GM20000 (cell line): ENCODE measurements at regions not wholly inside any gene's neighbourhood (a gene's known extent, or its start where the extent isn't known, plus 50 kb on each side); places are given as distances from the start of the nearest gene placed in this dataset.
A peak's percentile ranks its signal among the peaks of the same experiment; 100 is the strongest.

Source experiments
- DNase-seq: peaks from one replicate; pipeline ENCODE4 v3.0.0; 2012; ENCODE audit warnings: low spot score
- CTCF ChIP-seq: IDR thresholded peaks from 2 replicates; pipeline ENCODE4 v1.5.1; 2012; ENCODE audit warnings: mild to moderate bottlenecking, control low read depth; ENCODE audit errors: extremely low read depth, missing control alignments

GRCh38 chr5:44911501-44911900 lies 102.8 kb downstream of the MRPS30 start:
- no peak for TF ChIP-seq CTCF
- DNase-seq: no peak

- no peak for DNase-seq
- no peak for TF ChIP-seq CTCF
Observed at GRCh38 chr5:44914221-44914620, 105.5 kb downstream of the MRPS30 start.

- no peak for TF ChIP-seq CTCF
- no peak for DNase-seq
Observed at GRCh38 chr5:44919560-44919959, 110.8 kb downstream of the MRPS30 start.

- DNase-seq: no peak
- no peak for TF ChIP-seq CTCF
Observed at GRCh38 chr5:44927115-44927733, 118.5 kb downstream of the MRPS30 start.

GRCh38 chr5:44932922-44933585 lies 124.3 kb downstream of the MRPS30 start:
- DNase-seq: peak; percentile 24
- no peak for TF ChIP-seq CTCF

GRCh38 chr5:44933686-44934085 lies 124.9 kb downstream of the MRPS30 start:
- no peak for DNase-seq
- no peak for TF ChIP-seq CTCF

GRCh38 chr5:44935262-44935661 lies 126.5 kb downstream of the MRPS30 start:
- no peak for TF ChIP-seq CTCF
- no peak for DNase-seq
